Prostate gland (tissue), 2 donors: ENCODE measurements at regions not wholly inside any gene's neighbourhood (a gene's known extent, or its start where the extent isn't known, plus 50 kb on each side); places are given as distances from the start of the nearest gene placed in this dataset.

Source experiments
- DNase-seq: peaks from one replicate; pipeline ENCODE4 v3.0.0-alpha.2; 2019; ENCODE audit warnings: low spot score
- H3K27ac ChIP-seq, 2 donors: fragments of 200-600 bp; sonication (generic); 2 replicates each; pipeline ENCODE4 v1.5.1; 2017 to 2019
- H3K27me3 ChIP-seq: fragments of 200-600 bp; sonication (generic); replicated peaks from 2 replicates; pipeline ENCODE4 v1.5.1; 2019; ENCODE audit not compliant: insufficient read depth
- H3K36me3 ChIP-seq, 2 donors: fragments of 200-600 bp; sonication (generic); 1 replicate in 1 of 2; 2 replicates in 1 of 2; pipeline versions ENCODE4 v1.5.1 to v1.8.1; 2017 to 2019
- H3K4me1 ChIP-seq: fragments of 200-600 bp; sonication (generic); replicated peaks from 2 replicates; pipeline ENCODE4 v1.5.1; 2019
- H3K4me3 ChIP-seq, 2 donors: fragments of 200-600 bp; sonication (generic); 2 replicates each; pipeline ENCODE4 v1.5.1; 2017 to 2019
- H3K9me3 ChIP-seq: fragments of 200-600 bp; sonication (generic); 2 replicates; pipeline ENCODE4 v1.5.1; 2017
- CTCF ChIP-seq, 4 experiments: fragments of 200-600 bp in 2 of 4; fragments of 450-650 bp in 2 of 4; sonication (generic) in 2 of 4; IDR thresholded peaks; 1 replicate in 3 of 4; 2 replicates in 1 of 4; pipeline ENCODE4 v1.5.1; 2016 to 2019; ENCODE audit warnings: antibody characterized with exemption in 4 of 4, mild to moderate bottlenecking in 2 of 4, moderate library complexity in 2 of 4
- POLR2A ChIP-seq: fragments of 450-650 bp; IDR thresholded peaks from one replicate; pipeline ENCODE4 v1.6.1; 2016; ENCODE audit warnings: antibody characterized with exemption, mild to moderate bottlenecking
- POLR2AphosphoS5 ChIP-seq: sonication (generic); formaldehyde crosslinking; IDR thresholded peaks from one replicate; pipeline ENCODE4 v1.6.1; 2017; ENCODE audit warnings: antibody characterized with exemption
- WGBS: methylation state at CpG from one replicate; pipeline ENCODE4 v1.1.5; 2018; 5-methylcytosine and 5-hydroxymethylcytosine counted together
- intact Hi-C: fragments of 100-400 bp; cut with DNase I; formaldehyde crosslinking; loops from one replicate; pipeline ENCODE4 v1.14.2; 2022

DNA sequence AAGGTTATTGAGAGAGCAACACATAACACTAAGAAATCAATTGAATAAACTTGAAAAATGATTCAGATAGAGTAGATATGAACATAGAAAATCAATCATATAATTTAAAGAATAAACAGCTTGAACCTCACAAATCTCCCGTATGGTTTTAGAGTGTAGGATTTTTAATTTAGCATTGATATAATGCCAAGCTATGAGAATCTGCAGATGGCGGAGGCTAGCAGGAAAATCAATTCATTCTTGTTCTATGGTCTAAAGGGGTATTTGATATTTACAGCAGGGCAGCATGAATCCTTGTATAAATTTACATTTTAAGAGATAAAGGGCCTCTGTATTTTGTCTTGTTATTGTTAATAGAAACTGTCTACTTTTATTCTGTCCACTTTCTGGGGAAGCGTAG, 797.0 kb downstream of the GALR1 start:
- no peaks in the 10 kb centered on the region for H3K36me3 ChIP-seq
- 89% methylated on average over 3 of the region's 3 CpGs for WGBS
- H3K9me3 ChIP-seq: no peaks in the 10 kb centered on the region
- TF ChIP-seq CTCF (IDR thresholded peaks at IDR 0.05) (no peak), POLR2A (no peak), POLR2AphosphoS5 (no peak)
- no peak for DNase-seq
- H3K4me1 ChIP-seq: no peaks in the 10 kb centered on the region
- H3K27ac ChIP-seq: no peak overlapping the region
- intact Hi-C loops: no loop called here
- H3K4me3 ChIP-seq: no peak overlapping the region
- peaks cover 2% of the 10 kb centered on the region for H3K27me3 ChIP-seq

DNA sequence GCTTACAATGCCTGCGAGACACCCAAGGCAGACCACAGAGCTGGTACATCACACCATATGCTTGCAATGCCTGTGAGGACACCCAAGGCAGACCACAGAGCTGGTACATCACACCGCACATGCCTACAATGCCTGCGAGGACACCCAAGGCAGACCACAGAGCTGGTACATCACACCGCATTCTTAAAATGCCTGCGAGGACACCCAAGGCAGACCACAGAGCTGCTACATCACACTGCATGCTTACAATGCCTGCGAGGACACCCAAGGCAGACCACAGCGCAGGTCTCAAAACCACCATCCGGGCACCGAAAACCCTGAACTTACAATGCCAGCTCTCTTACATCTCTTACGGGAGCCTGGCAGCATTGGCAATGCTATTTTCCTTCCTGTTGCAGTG, 799.6 kb downstream of the GALR1 start:
- intact Hi-C loops: no loop called here
- no peak for TF ChIP-seq POLR2AphosphoS5
- TF ChIP-seq POLR2A: no peak
- TF ChIP-seq CTCF (IDR thresholded peaks at IDR 0.05): no peak
- WGBS: 93% methylated on average over 10 of the region's 10 CpGs
- DNase-seq: no peak
- Histone ChIP-seq H3K36me3 (no peaks in the 10 kb centered on the region), H3K4me1 (no peaks in the 10 kb centered on the region), H3K4me3 (no peak overlapping the region), H3K27me3 (peaks cover 2% of the 10 kb centered on the region), H3K27ac (no peak overlapping the region), H3K9me3 (no peaks in the 10 kb centered on the region)

- peaks cover 3% of the 10 kb centered on the region for H3K27me3 ChIP-seq
- no peaks in the 10 kb centered on the region for H3K9me3 ChIP-seq
- no peaks in the 10 kb centered on the region for H3K36me3 ChIP-seq
- TF ChIP-seq POLR2AphosphoS5 (no peak), POLR2A (no peak), CTCF (IDR thresholded peaks at IDR 0.05) (no peak)
- no peak overlapping the region for H3K4me3 ChIP-seq
- WGBS: 91% methylated on average over 6 of the region's 6 CpGs
- H3K4me1 ChIP-seq: no peaks in the 10 kb centered on the region
- no peak overlapping the region for H3K27ac ChIP-seq
- intact Hi-C loops: no loop called here
- no peak for DNase-seq
Observed at GRCh38 chr18:78054801-78055200, 805.2 kb downstream of the GALR1 start.

GRCh38 chr18:78056011-78056410, 806.4 kb downstream of the GALR1 start:
- TF ChIP-seq POLR2A (no peak), CTCF (IDR thresholded peaks at IDR 0.05) (no peak), POLR2AphosphoS5 (no peak)
- H3K4me1 ChIP-seq: no peaks in the 10 kb centered on the region
- no peak overlapping the region for H3K4me3 ChIP-seq
- no peak for DNase-seq
- H3K27me3 ChIP-seq: peaks cover 3% of the 10 kb centered on the region
- no peaks in the 10 kb centered on the region for H3K36me3 ChIP-seq
- intact Hi-C loops: no loop called here
- no peaks in the 10 kb centered on the region for H3K9me3 ChIP-seq
- 93% methylated on average over 2 of the region's 2 CpGs for WGBS
- H3K27ac ChIP-seq: no peak overlapping the region

DNA sequence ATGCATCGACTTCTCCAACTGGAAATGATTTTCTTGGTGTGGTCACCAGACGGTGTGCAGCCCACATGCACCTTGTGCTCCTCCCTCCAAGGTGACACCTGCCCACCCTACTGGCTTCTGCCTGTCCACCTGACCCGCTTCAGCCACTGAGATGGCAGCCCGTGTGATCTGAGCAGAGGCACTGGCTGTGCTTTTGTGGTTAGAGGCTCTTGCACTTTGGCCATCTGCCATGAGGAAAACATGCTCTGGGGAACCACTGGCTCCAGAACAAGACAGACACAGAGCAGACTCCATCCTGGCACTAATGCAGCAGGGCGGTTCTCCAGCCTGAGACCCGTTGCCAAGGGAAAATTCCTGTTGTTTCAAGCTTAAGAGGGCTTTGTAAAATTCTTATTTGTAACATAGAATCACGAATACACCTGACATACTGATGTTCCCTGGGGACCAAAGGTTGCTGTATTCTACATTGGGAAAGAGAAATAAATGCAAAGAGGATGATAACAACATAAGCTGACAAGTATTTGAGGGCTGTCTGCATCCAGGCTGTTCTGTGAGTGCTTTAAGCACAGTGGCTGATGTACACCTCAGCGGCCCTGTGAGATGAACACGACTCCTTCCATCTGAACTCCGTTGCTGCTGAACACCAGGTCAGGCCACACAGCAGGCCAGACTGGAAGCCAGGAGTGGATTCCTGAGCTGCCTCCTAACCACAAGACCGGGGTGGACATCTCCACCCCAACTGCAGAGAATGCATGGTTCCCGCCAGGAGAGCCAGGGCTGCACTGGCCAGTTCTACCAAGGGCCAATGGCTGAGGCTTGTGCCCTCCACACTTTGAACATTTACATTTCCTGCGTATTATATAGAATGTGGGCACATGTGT, 820.4 kb downstream of the GALR1 start:
- Histone ChIP-seq H3K27ac (no peak overlapping the region), H3K4me1 (no peaks in the 10 kb centered on the region), H3K27me3 (no peaks in the 10 kb centered on the region), H3K36me3 (no peaks in the 10 kb centered on the region), H3K9me3 (no peaks in the 10 kb centered on the region), H3K4me3 (no peak overlapping the region)
- WGBS: 53% methylated on average over 12 of the region's 13 CpGs
- DNase-seq: peak; percentile 69
- intact Hi-C loops: loop anchor here (10.0 kb wide), 1 partner anchor 1175 kb away; no protein-coding TSS in a partner anchor
- TF ChIP-seq POLR2AphosphoS5: peak; percentile 46
- TF ChIP-seq POLR2A: no peak
